ENCODE measurements at regions not wholly inside any gene's neighbourhood (a gene's known extent, or its start where the extent isn't known, plus 50 kb on each side); places are given as distances from the start of the nearest gene placed in this dataset.

GRCh38 chr5:8784692-8785091, 761.2 kb downstream of the SEMA5A start:
- no peaks in the 10 kb centered on the region for H3K36me3 ChIP-seq
- no peaks in the 10 kb centered on the region for H3K9me3 ChIP-seq (ENCODE audit: low read depth)
- H3K4me1 ChIP-seq = no peaks in the 10 kb centered on the region
- H3K9ac ChIP-seq = no peak overlapping the region
- Mint-ChIP-seq H3K4me1 (no peaks in the 10 kb centered on the region), H3K27me3 (ENCODE audit: insufficient read depth, low read depth) (peaks cover 7% of the 10 kb centered on the region), H3K9me3 (no peaks in the 10 kb centered on the region), H3K4me3 (no peak overlapping the region), H3K27ac (no peak overlapping the region), H3K36me3 (no peaks in the 10 kb centered on the region)
- H3K27me3 ChIP-seq = no peaks in the 10 kb centered on the region
- H2AFZ ChIP-seq (replicated peaks) = no peak overlapping the region
- TF ChIP-seq EZH2phosphoT487 (IDR thresholded peaks at IDR 0.05) = no peak
- TF ChIP-seq EZH2 (IDR thresholded peaks at IDR 0.05) = no peak
- TF ChIP-seq CTCF (IDR thresholded peaks at IDR 0.05) = no peak
- no peak overlapping the region for H3K4me3 ChIP-seq
- H3K27ac ChIP-seq = no peak overlapping the region
- H3K79me2 ChIP-seq (ENCODE audit: low read depth) = no peaks in the 10 kb centered on the region
- no peaks in the 10 kb centered on the region for H4K20me1 ChIP-seq (ENCODE audit: low read depth)
- no peaks in the 10 kb centered on the region for H3F3A ChIP-seq (ENCODE audit: low read depth)
- no peak for DNase-seq (ENCODE audit: low spot score)
- H3K4me2 ChIP-seq = no peak overlapping the region

- no peaks in the 10 kb centered on the region for H3K4me1 Mint-ChIP-seq
- no peak overlapping the region for H2AFZ ChIP-seq (replicated peaks)
Observed at GRCh38 chr5:8788246-8788645, 757.6 kb downstream of the SEMA5A start.

DNA sequence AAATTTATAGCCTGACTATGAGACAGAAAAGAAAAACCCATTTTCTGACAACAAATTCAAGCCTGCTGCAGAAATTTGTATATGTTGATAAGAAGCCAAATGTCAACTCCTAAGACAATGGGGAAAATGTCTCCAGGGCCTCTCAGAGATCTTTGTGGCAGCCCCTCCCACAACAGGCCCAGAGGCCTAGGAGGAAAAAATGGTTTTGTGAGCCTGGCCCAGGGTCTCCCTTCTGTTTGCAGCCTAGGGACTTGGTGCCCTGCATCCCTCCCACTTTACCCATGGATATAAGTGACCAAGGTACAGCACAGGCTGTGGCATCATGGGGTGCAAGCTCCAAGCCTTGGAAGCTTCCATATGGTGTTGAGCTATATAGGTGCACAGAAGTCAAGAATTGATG, 740.2 kb downstream of the SEMA5A start:
- Mint-ChIP-seq H3K27me3 (ENCODE audit: insufficient read depth, low read depth) (no peaks in the 10 kb centered on the region), H3K36me3 (no peaks in the 10 kb centered on the region), H3K9me3 (peaks cover 32% of the 10 kb centered on the region), H3K4me3 (no peak overlapping the region), H3K27ac (no peak overlapping the region), H3K4me1 (no peaks in the 10 kb centered on the region)
- Histone ChIP-seq H4K20me1 (ENCODE audit: low read depth) (no peaks in the 10 kb centered on the region), H3F3A (ENCODE audit: low read depth) (no peaks in the 10 kb centered on the region), H3K36me3 (no peaks in the 10 kb centered on the region), H3K27me3 (no peaks in the 10 kb centered on the region), H3K79me2 (ENCODE audit: low read depth) (no peaks in the 10 kb centered on the region), H3K9me3 (ENCODE audit: low read depth) (no peaks in the 10 kb centered on the region), H3K9ac (no peak overlapping the region), H2AFZ (replicated peaks) (no peak overlapping the region), H3K4me2 (no peak overlapping the region), H3K4me3 (no peak overlapping the region), H3K27ac (no peak overlapping the region), H3K4me1 (no peaks in the 10 kb centered on the region)
- TF ChIP-seq EZH2 (IDR thresholded peaks at IDR 0.05) = no peak
- TF ChIP-seq CTCF (IDR thresholded peaks at IDR 0.05) = no peak
- no peak for DNase-seq (ENCODE audit: low spot score)

More at GRCh38 chr5:8788246-8788645, 757.6 kb downstream of the SEMA5A start:
- H3K9me3 Mint-ChIP-seq = no peaks in the 10 kb centered on the region
- Histone ChIP-seq H3K27ac (no peak overlapping the region), H3K4me2 (no peak overlapping the region), H3F3A (ENCODE audit: low read depth) (no peaks in the 10 kb centered on the region), H3K9me3 (ENCODE audit: low read depth) (no peaks in the 10 kb centered on the region), H3K4me3 (no peak overlapping the region), H4K20me1 (ENCODE audit: low read depth) (no peaks in the 10 kb centered on the region), H3K27me3 (no peaks in the 10 kb centered on the region), H3K36me3 (no peaks in the 10 kb centered on the region), H3K79me2 (ENCODE audit: low read depth) (no peaks in the 10 kb centered on the region), H3K4me1 (no peaks in the 10 kb centered on the region), H3K9ac (no peak overlapping the region)
- no peak overlapping the region for H3K4me3 Mint-ChIP-seq
- no peak for TF ChIP-seq CTCF (IDR thresholded peaks at IDR 0.05)
- no peak for TF ChIP-seq EZH2phosphoT487 (IDR thresholded peaks at IDR 0.05)
- TF ChIP-seq EZH2 (IDR thresholded peaks at IDR 0.05) = no peak
- no peaks in the 10 kb centered on the region for H3K36me3 Mint-ChIP-seq
- H3K27me3 Mint-ChIP-seq (ENCODE audit: insufficient read depth, low read depth) = peaks cover 7% of the 10 kb centered on the region
- H3K27ac Mint-ChIP-seq = no peak overlapping the region
- DNase-seq (ENCODE audit: low spot score) = no peak

- Mint-ChIP-seq H3K36me3 (no peaks in the 10 kb centered on the region), H3K27me3 (ENCODE audit: insufficient read depth, low read depth) (no peaks in the 10 kb centered on the region), H3K4me3 (no peak overlapping the region), H3K27ac (no peak overlapping the region), H3K4me1 (no peaks in the 10 kb centered on the region), H3K9me3 (peaks cover 22% of the 10 kb centered on the region)
- Histone ChIP-seq H2AFZ (replicated peaks) (no peak overlapping the region), H3K27me3 (no peaks in the 10 kb centered on the region), H3K9ac (no peak overlapping the region), H3K4me2 (no peak overlapping the region), H3K4me1 (no peaks in the 10 kb centered on the region), H3K79me2 (ENCODE audit: low read depth) (no peaks in the 10 kb centered on the region), H3K27ac (no peak overlapping the region), H3K4me3 (no peak overlapping the region), H3F3A (ENCODE audit: low read depth) (no peaks in the 10 kb centered on the region), H3K36me3 (no peaks in the 10 kb centered on the region), H3K9me3 (ENCODE audit: low read depth) (no peaks in the 10 kb centered on the region), H4K20me1 (ENCODE audit: low read depth) (no peaks in the 10 kb centered on the region)
- TF ChIP-seq EZH2 (IDR thresholded peaks at IDR 0.05) = no peak
- no peak for TF ChIP-seq EZH2phosphoT487 (IDR thresholded peaks at IDR 0.05)
- no peak for TF ChIP-seq CTCF (IDR thresholded peaks at IDR 0.05)
- DNase-seq (ENCODE audit: low spot score) = no peak
Observed at GRCh38 chr5:8807636-8808035, 738.2 kb downstream of the SEMA5A start.
